ENCODE measurements at regions not wholly inside any gene's neighbourhood (a gene's known extent, or its start where the extent isn't known, plus 50 kb on each side); places are given as distances from the start of the nearest gene placed in this dataset.

DNA sequence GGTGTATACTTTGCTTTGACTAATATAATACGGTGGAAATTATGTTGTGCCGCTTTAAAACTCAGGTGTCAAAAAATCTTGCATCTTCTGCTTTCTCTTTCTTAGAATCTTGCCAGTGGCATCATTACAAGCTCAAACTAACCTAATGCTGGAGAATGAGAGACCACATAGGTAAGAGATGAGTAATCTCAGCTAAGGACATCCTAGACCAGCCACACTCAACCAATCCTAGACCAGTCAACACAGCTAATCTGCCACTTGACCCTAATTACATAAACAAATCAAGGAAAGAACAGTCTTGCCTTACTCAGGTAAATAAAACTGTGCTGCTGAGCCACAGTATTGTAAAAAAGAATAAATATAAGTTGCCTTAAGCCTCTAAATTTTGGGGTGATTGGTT is 1323.9 kb upstream of the SPRY2 start:
- TF ChIP-seq, protein P1, sequence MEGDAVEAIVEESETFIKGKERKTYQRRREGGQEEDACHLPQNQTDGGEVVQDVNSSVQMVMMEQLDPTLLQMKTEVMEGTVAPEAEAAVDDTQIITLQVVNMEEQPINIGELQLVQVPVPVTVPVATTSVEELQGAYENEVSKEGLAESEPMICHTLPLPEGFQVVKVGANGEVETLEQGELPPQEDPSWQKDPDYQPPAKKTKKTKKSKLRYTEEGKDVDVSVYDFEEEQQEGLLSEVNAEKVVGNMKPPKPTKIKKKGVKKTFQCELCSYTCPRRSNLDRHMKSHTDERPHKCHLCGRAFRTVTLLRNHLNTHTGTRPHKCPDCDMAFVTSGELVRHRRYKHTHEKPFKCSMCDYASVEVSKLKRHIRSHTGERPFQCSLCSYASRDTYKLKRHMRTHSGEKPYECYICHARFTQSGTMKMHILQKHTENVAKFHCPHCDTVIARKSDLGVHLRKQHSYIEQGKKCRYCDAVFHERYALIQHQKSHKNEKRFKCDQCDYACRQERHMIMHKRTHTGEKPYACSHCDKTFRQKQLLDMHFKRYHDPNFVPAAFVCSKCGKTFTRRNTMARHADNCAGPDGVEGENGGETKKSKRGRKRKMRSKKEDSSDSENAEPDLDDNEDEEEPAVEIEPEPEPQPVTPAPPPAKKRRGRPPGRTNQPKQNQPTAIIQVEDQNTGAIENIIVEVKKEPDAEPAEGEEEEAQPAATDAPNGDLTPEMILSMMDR (IDR thresholded peaks at IDR 0.05), result no peak
- FAIRE-seq (no peak), ATAC-seq (no peak), DNase-seq (no peak)
- intact Hi-C loops (cut with DNase I), result no loop called here
- H3K36me3 ChIP-seq, result no peaks in the 10 kb centered on the region
- 91 to 95% methylated on average over 2 of the region's 2 CpGs for WGBS, 2 donors
- no peak overlapping the region for H3K27ac ChIP-seq
- no peaks in the 10 kb centered on the region for H3K9me3 ChIP-seq
- no peaks in the 10 kb centered on the region for H3K4me1 ChIP-seq
- no peak overlapping the region for H3K4me3 ChIP-seq
- H3K27me3 ChIP-seq, result no peaks in the 10 kb centered on the region

DNA sequence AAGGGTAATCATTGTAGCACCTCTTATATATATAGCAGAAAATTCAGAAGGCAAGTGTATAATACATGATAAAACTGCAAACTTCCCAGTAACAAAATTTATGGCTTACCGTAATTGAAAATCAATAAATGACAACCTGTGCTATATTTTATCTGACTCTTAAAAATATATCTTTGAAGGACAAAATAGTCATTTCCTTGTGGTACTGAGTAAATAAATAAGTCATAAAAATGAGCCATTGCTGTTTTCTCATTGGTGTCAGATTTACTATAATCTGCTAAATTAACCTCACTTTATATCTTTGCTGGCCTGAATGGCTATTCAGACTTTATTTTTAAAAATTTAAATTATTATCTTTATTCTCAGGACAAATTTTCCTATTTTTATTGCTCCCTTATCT is 1319.1 kb upstream of the SPRY2 start:
- no peak overlapping the region for H3K4me3 ChIP-seq
- H3K27me3 ChIP-seq, result no peaks in the 10 kb centered on the region
- no peak for ATAC-seq
- intact Hi-C loops (cut with DNase I), result no loop called here
- TF ChIP-seq, protein P1 (IDR thresholded peaks at IDR 0.05), result no peak
- DNase-seq, result no peak
- WGBS, 2 donors, result 19 to 26% methylated on average over 1 of the region's 1 CpG
- FAIRE-seq, result no peak
- no peaks in the 10 kb centered on the region for H3K4me1 ChIP-seq
- H3K9me3 ChIP-seq, result no peaks in the 10 kb centered on the region
- H3K27ac ChIP-seq, result no peak overlapping the region
- no peaks in the 10 kb centered on the region for H3K36me3 ChIP-seq

DNA sequence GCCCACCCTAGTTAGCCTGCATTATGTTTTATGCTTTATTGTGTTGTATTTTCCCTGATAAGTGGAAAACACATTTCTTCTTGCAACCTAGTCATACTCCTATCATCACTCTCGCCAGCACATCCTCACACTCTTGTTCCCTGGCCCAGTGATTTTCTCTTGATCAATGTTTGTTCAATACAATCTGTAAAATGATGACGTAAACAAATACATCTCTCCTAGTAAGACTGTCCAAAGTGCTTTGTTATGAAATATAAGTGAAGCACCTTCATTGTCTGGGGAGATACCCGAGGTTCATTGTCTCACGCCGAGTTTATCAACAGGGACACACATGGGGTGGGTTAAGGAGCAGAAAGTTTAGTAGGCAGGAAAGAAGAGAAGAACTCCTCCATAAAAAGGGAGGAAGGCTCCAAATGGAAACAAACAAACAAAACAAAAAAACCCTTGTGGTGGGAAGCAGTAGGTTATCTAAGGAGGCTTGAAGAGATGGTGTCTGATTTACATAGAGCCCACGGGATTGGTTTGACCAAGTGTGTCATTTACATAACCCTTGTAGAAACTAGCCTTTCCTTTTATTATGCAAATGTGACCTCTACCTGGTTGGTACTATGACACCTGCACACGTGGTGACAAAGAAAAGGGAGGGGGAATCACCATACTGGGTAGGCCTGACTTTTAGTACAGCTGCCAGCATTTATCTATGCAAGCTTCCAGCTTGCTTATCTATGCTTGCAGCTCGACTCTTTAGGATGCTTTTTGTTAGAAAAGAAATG is 1317.9 kb upstream of the SPRY2 start:
- Histone ChIP-seq H3K4me1 (no peaks in the 10 kb centered on the region), H3K27me3 (no peaks in the 10 kb centered on the region), H3K36me3 (no peaks in the 10 kb centered on the region), H3K9me3 (no peaks in the 10 kb centered on the region), H3K4me3 (no peak overlapping the region), H3K27ac (no peak overlapping the region)
- TF ChIP-seq, protein P1 (IDR thresholded peaks at IDR 0.05), result no peak
- DNase-seq (no peak), ATAC-seq (no peak), FAIRE-seq (no peak)
- intact Hi-C loops (cut with DNase I), result no loop called here
- WGBS, 2 donors, result 70 to 73% methylated on average over 8 of the region's 8 CpGs

DNA sequence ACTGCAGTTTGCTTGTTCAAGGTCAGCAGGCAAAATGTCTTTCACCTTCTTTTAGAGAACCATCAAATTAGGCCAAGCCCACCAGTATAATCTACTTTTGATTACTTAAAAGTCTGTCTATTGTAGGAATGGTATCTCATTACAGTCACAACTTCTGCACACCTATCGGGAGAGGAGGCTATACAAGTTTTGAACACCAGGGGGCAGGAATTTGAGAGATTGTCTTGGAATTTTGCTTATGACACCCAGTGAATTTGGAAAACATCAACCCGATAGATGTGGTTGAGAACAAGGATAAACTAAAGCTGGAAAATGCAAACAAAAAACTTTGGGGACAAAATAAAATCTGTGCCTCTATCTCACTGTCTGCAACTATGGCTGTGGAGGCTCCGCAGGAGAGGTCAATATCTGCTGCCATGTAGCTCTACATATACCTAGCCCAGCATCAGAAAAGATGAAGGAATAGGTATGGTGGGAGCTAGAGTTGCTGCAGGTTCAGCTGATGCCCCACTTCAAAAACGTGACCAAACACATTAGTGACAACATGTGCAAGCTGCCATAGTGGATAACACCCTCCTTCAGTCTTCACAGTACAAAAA is 1299.2 kb upstream of the SPRY2 start:
- ATAC-seq (peak in 1 of 4 donors; percentile 34), FAIRE-seq (no peak), DNase-seq (peak in 1 of 6 donors; percentile 17)
- intact Hi-C loops (cut with DNase I), result no loop called here
- Histone ChIP-seq H3K4me3 (no peak overlapping the region), H3K36me3 (no peaks in the 10 kb centered on the region), H3K4me1 (no peaks in the 10 kb centered on the region), H3K27me3 (no peaks in the 10 kb centered on the region), H3K27ac (no peak overlapping the region), H3K9me3 (no peaks in the 10 kb centered on the region)
- TF ChIP-seq, protein P1 (IDR thresholded peaks at IDR 0.05), result peak in 3 of 4 donors; percentile 15 to 34 (median 25)
- WGBS, 2 donors, result 59 to 69% methylated on average over 4 of the region's 4 CpGs

DNA sequence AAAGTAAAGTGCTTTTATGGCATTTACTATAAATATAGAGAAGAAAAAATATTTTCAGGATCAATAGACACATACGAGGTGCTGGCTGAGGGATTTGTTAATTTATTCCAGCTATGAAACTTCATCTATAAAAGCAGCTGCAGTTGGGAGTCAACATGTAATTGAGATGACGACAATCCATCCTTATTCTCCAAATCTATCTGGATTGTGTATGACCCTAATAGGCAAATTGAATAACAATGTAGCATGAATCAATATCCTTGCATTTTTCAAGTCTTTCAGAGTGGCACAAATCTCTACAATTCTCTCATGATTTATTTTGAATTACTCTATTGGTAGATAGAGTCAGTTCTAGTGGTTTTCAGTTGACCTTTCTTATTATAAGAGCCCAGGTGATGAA is 1296.5 kb upstream of the SPRY2 start:
- WGBS, 2 donors, result 79 to 88% methylated on average over 2 of the region's 2 CpGs
- Histone ChIP-seq H3K36me3 (no peaks in the 10 kb centered on the region), H3K9me3 (no peaks in the 10 kb centered on the region), H3K27ac (no peak overlapping the region), H3K27me3 (no peaks in the 10 kb centered on the region), H3K4me3 (no peak overlapping the region), H3K4me1 (no peaks in the 10 kb centered on the region)
- ATAC-seq, result no peak
- no peak for DNase-seq
- TF ChIP-seq, protein P1 (IDR thresholded peaks at IDR 0.05), result no peak
- intact Hi-C loops (cut with DNase I), result no loop called here
- no peak for FAIRE-seq

All from pancreas (tissue), 10 donors.